Mesendoderm (in vitro differentiated cells): ENCODE measurements at regions not wholly inside any gene's neighbourhood (a gene's known extent, or its start where the extent isn't known, plus 50 kb on each side); places are given as distances from the start of the nearest gene placed in this dataset.
"Not testable (repeated sequence)": the region's sequence is repeated elsewhere in the genome, so short reads cannot be mapped to it uniquely, and the experiment has no call there.

Experiments used
- DNase-seq: peaks from one replicate; pipeline ENCODE4 v3.0.0; 2013
- H2AK5ac ChIP-seq: 2 replicates; pipeline ENCODE4 v1.6.1; 2013; ENCODE audit warnings: low read length, inconsistent platforms
- H2BK120ac ChIP-seq: 2 replicates; pipeline ENCODE4 v1.6.1; 2013; ENCODE audit warnings: low read depth, mild to moderate bottlenecking, low read length, moderate library complexity, mixed read lengths
- H2BK15ac ChIP-seq: replicated peaks from 2 replicates; pipeline ENCODE4 v1.6.1; 2013; ENCODE audit warnings: low read depth, mild to moderate bottlenecking, moderate library complexity
- H2BK5ac ChIP-seq: 2 replicates; pipeline ENCODE4 v1.6.1; 2013; ENCODE audit warnings: low read length, inconsistent platforms
- H3K18ac ChIP-seq: 2 replicates; pipeline ENCODE4 v1.6.1; 2013; ENCODE audit warnings: mild to moderate bottlenecking, low read length, mixed read lengths
- H3K23ac ChIP-seq: one replicate; pipeline ENCODE4 v1.6.1; 2013; ENCODE audit warnings: low read length
- H3K27ac ChIP-seq: 2 replicates; pipeline ENCODE4 v1.5.1; 2013; ENCODE audit warnings: low read depth, mild to moderate bottlenecking, inconsistent platforms, low read length, moderate library complexity
- H3K27me3 ChIP-seq: 2 replicates; pipeline ENCODE4 v1.6.1; 2013; ENCODE audit warnings: low read length, control low read depth, mild to moderate bottlenecking, inconsistent platforms; ENCODE audit not compliant: insufficient read depth, poor library complexity
- H3K36me3 ChIP-seq: 2 replicates; pipeline ENCODE4 v1.6.1; 2013; ENCODE audit warnings: low read length, inconsistent platforms; ENCODE audit not compliant: control insufficient read depth, insufficient read depth
- H3K4ac ChIP-seq: one replicate; pipeline ENCODE4 v1.6.1; 2013; ENCODE audit warnings: low read depth, mild to moderate bottlenecking, low read length, moderate library complexity
- H3K4me1 ChIP-seq: 2 replicates; pipeline ENCODE4 v1.6.1; 2013; ENCODE audit warnings: low read depth, low read length, inconsistent platforms; ENCODE audit not compliant: control insufficient read depth
- H3K4me2 ChIP-seq: 2 replicates; pipeline ENCODE4 v1.6.1; 2013; ENCODE audit warnings: low read length
- H3K4me3 ChIP-seq: 2 replicates; pipeline ENCODE4 v1.5.1; 2013; ENCODE audit warnings: mild to moderate bottlenecking, low read length
- H3K56ac ChIP-seq: one replicate; pipeline ENCODE4 v1.6.1; 2013; ENCODE audit warnings: low read length
- H3K79me1 ChIP-seq: 2 replicates; pipeline ENCODE4 v1.6.1; 2013; ENCODE audit warnings: low read length, inconsistent platforms
- H3K79me2 ChIP-seq: 2 replicates; pipeline ENCODE4 v1.6.1; 2013; ENCODE audit warnings: mild to moderate bottlenecking, low read length; ENCODE audit not compliant: control insufficient read depth, insufficient read depth
- H3K9ac ChIP-seq: 2 replicates; pipeline ENCODE4 v1.6.1; 2013; ENCODE audit warnings: low read length, inconsistent platforms
- H4K5ac ChIP-seq: one replicate; pipeline ENCODE4 v1.6.1; 2013; ENCODE audit warnings: low read length
- H4K8ac ChIP-seq: one replicate; pipeline ENCODE4 v1.6.1; 2013; ENCODE audit warnings: low read depth, mild to moderate bottlenecking, control low read depth, low read length, moderate library complexity
- WGBS: extraction: QIAGEN DNeasy Blood & Tissue Kit; methylation state at CpG from one replicate; pipeline ENCODE4 v1.1.7; 2013; ENCODE audit warnings: low lambda C conversion rate, missing lambda C conversion rate; ENCODE audit not compliant: insufficient coverage; ENCODE audit errors: extremely low coverage; 5-methylcytosine and 5-hydroxymethylcytosine counted together

GRCh38 chr14:70256601-70257000, 67.8 kb upstream of the SLC8A3 start:
- Histone ChIP-seq H3K56ac (no peak overlapping the region), H2BK5ac (no peak overlapping the region), H3K18ac (no peak overlapping the region), H3K79me2 (no peaks in the 10 kb centered on the region), H3K27ac (no peak overlapping the region), H2BK15ac (no peak overlapping the region), H3K9ac (no peak overlapping the region), H3K4me2 (no peak overlapping the region), H3K4ac (no peak overlapping the region), H2AK5ac (no peak overlapping the region), H3K27me3 (no peaks in the 10 kb centered on the region), H3K36me3 (no peaks in the 10 kb centered on the region), H3K4me1 (no peaks in the 10 kb centered on the region), H3K23ac (no peak overlapping the region), H4K5ac (no peak overlapping the region), H4K8ac (no peak overlapping the region), H2BK120ac (no peak overlapping the region), H3K4me3 (no peak overlapping the region), H3K79me1 (no peaks in the 10 kb centered on the region)
- WGBS = no CpG with 5 or more reads among the region's 2 CpGs
- DNase-seq = no peak

GRCh38 chr14:70255071-70256057, 66.6 kb upstream of the SLC8A3 start:
- not testable (repeated sequence) for H3K4me2 ChIP-seq, H2AK5ac ChIP-seq, H3K56ac ChIP-seq, H4K5ac ChIP-seq, H3K27me3 ChIP-seq, H2BK5ac ChIP-seq, H3K79me1 ChIP-seq, H3K27ac ChIP-seq, H4K8ac ChIP-seq, H3K4me3 ChIP-seq, H2BK120ac ChIP-seq, H3K79me2 ChIP-seq, H2BK15ac ChIP-seq, H3K23ac ChIP-seq, H3K36me3 ChIP-seq, H3K4me1 ChIP-seq, H3K9ac ChIP-seq, H3K4ac ChIP-seq, H3K18ac ChIP-seq
- DNase-seq = peak; percentile 82
- WGBS = no CpG with 5 or more reads among the region's 36 CpGs

GRCh38 chr14:70254476-70254961, 65.8 kb upstream of the SLC8A3 start:
- peak; percentile 71 for DNase-seq
- Histone ChIP-seq H4K5ac (no peak overlapping the region), H2BK5ac (no peak overlapping the region), H3K9ac (peak overlapping the region; percentile 68), H2AK5ac (no peak overlapping the region), H2BK120ac (no peak overlapping the region), H3K79me1 (no peaks in the 10 kb centered on the region), H3K56ac (peak overlapping the region; percentile 94), H3K27me3 (no peaks in the 10 kb centered on the region), H4K8ac (no peak overlapping the region), H3K4me1 (no peaks in the 10 kb centered on the region), H3K4me2 (peak overlapping the region; percentile 40), H3K4ac (peak overlapping the region; percentile 94), H3K27ac (no peak overlapping the region), H3K79me2 (no peaks in the 10 kb centered on the region), H3K23ac (no peak overlapping the region), H3K18ac (peak overlapping the region; percentile 44), H3K36me3 (no peaks in the 10 kb centered on the region), H3K4me3 (peak overlapping the region; percentile 12), H2BK15ac (no peak overlapping the region)
- no CpG with 5 or more reads among the region's 31 CpGs for WGBS

GRCh38 chr14:70253547-70253946, 64.8 kb upstream of the SLC8A3 start:
- H3K18ac ChIP-seq, H3K23ac ChIP-seq, H3K4me3 ChIP-seq, H3K9ac ChIP-seq, H3K27me3 ChIP-seq, H2AK5ac ChIP-seq, H3K56ac ChIP-seq, H4K8ac ChIP-seq, DNase-seq, H2BK120ac ChIP-seq, H3K36me3 ChIP-seq, H3K4me1 ChIP-seq, H3K4me2 ChIP-seq, H4K5ac ChIP-seq, H2BK5ac ChIP-seq, H2BK15ac ChIP-seq, H3K4ac ChIP-seq, H3K27ac ChIP-seq, H3K79me2 ChIP-seq, H3K79me1 ChIP-seq: not testable (repeated sequence)
- WGBS = no CpG with 5 or more reads among the region's 4 CpGs

GRCh38 chr14:70245026-70245425, 56.3 kb upstream of the SLC8A3 start:
- H3K23ac ChIP-seq = no peak overlapping the region
- no peaks in the 10 kb centered on the region for H3K27me3 ChIP-seq
- H2BK5ac ChIP-seq = no peak overlapping the region
- no peak overlapping the region for H3K18ac ChIP-seq
- H3K4me1 ChIP-seq = no peaks in the 10 kb centered on the region
- H3K79me2 ChIP-seq = no peaks in the 10 kb centered on the region
- H3K9ac ChIP-seq = no peak overlapping the region
- H2AK5ac ChIP-seq = no peak overlapping the region
- H3K4ac ChIP-seq = no peak overlapping the region
- no peak overlapping the region for H4K8ac ChIP-seq
- no peak overlapping the region for H3K56ac ChIP-seq
- no peak overlapping the region for H2BK120ac ChIP-seq
- H3K4me3 ChIP-seq = no peak overlapping the region
- no peak overlapping the region for H4K5ac ChIP-seq
- H3K4me2 ChIP-seq = no peak overlapping the region
- H3K36me3 ChIP-seq = no peaks in the 10 kb centered on the region
- WGBS = no CpG with 5 or more reads among the region's 2 CpGs
- no peak overlapping the region for H3K27ac ChIP-seq
- H2BK15ac ChIP-seq = no peak overlapping the region
- no peaks in the 10 kb centered on the region for H3K79me1 ChIP-seq
- DNase-seq = no peak
